ENCODE measurements at regions not wholly inside any gene's neighbourhood (a gene's known extent, or its start where the extent isn't known, plus 50 kb on each side); places are given as distances from the start of the nearest gene placed in this dataset.

DNA sequence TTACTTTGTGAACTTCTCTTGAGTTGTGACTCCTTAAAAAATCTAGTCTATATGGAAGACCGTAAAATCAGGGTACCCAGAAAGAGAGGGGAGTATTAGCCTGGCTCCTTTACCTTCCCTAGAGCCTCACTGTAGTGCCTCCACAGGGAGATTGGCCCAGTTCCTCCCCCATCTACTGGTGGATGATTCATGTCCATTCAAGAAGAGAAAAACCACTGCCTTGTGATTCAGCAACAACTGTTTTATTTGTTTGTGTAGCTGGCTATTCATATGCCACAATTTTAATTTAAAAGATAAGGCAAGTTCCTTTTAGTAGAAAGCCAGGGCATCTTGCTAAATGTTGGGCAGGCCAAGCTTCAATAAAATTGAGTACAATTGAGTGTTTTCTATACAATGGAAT, 221.8 kb upstream of the KCNIP4 start:
- TF ChIP-seq, protein P1, sequence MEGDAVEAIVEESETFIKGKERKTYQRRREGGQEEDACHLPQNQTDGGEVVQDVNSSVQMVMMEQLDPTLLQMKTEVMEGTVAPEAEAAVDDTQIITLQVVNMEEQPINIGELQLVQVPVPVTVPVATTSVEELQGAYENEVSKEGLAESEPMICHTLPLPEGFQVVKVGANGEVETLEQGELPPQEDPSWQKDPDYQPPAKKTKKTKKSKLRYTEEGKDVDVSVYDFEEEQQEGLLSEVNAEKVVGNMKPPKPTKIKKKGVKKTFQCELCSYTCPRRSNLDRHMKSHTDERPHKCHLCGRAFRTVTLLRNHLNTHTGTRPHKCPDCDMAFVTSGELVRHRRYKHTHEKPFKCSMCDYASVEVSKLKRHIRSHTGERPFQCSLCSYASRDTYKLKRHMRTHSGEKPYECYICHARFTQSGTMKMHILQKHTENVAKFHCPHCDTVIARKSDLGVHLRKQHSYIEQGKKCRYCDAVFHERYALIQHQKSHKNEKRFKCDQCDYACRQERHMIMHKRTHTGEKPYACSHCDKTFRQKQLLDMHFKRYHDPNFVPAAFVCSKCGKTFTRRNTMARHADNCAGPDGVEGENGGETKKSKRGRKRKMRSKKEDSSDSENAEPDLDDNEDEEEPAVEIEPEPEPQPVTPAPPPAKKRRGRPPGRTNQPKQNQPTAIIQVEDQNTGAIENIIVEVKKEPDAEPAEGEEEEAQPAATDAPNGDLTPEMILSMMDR (IDR thresholded peaks at IDR 0.05; ENCODE audit: insufficient read depth, low read depth, low read length) = no peak
- no peak overlapping the region for H3K4me3 ChIP-seq (ENCODE audit: low read depth, low read length)
- peak; percentile 4 for DNase-seq (ENCODE audit: low read depth)

DNA sequence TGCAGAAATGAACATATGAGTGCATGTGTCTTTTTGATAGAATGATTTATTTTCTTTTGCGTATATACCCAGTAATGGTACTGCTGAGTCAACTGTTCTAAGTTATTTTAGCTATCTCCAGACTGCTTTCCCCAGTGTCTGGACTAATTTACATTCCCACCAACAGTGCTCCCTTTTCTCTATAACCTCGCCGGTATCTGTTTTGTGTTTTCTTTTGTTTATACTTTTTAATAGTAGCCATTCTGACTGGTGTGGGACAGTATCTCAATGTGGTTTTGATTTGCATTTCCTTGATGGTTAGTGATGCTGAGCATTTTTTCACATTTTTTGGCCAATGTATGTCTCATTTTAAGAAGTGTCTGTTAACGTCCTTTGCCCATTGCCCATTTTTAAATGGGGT, 218.6 kb upstream of the KCNIP4 start:
- peak; percentile 65 for DNase-seq (ENCODE audit: low read depth)
- no peak overlapping the region for H3K4me3 ChIP-seq (ENCODE audit: low read depth, low read length)
- TF ChIP-seq, protein P1 (IDR thresholded peaks at IDR 0.05; ENCODE audit: insufficient read depth, low read depth, low read length) = no peak

DNA sequence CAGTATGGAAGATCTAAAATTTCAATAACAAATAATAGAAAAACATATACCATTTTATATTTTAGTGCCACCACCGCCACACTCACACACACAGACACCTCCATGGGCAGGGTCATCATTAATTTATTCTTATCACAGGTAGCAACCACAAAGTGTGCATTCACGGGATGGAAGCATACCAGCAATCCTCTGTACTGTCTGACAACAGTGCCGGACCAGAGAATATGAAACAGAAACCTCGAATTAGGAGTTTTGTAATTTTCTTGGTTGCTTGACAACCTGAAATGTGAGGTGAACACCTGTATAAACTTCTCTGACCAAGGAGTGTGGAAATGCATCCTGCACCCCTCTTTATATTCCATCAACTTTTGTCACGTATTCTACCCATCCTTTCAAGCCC, 213.9 kb upstream of the KCNIP4 start:
- TF ChIP-seq, protein P1 (IDR thresholded peaks at IDR 0.05; ENCODE audit: insufficient read depth, low read depth, low read length) = no peak
- no peak overlapping the region for H3K4me3 ChIP-seq (ENCODE audit: low read depth, low read length)
- no peak for DNase-seq (ENCODE audit: low read depth)

DNA sequence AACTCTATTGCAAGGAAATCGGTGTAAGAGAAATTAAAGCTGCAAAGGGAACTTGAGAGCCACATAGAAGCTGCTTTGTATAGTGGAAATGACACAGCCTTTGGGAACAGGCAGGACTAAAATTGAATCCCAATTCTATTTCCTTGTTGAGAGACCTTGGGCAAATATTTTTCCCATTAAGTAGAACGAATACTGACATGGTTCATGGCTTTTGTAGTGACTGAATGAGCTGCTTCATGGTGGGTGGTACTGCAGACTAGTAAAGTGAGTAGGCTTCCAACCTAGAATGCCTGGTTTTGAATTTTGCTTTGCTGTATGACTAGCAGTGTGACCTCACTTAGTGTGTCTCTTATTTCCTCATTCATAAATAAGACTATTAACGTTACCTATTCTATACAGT, 182.2 kb upstream of the KCNIP4 start:
- no peak overlapping the region for H3K4me3 ChIP-seq (ENCODE audit: low read depth, low read length)
- TF ChIP-seq, protein P1 (IDR thresholded peaks at IDR 0.05; ENCODE audit: insufficient read depth, low read depth, low read length) = no peak
- DNase-seq (ENCODE audit: low read depth) = no peak

DNA sequence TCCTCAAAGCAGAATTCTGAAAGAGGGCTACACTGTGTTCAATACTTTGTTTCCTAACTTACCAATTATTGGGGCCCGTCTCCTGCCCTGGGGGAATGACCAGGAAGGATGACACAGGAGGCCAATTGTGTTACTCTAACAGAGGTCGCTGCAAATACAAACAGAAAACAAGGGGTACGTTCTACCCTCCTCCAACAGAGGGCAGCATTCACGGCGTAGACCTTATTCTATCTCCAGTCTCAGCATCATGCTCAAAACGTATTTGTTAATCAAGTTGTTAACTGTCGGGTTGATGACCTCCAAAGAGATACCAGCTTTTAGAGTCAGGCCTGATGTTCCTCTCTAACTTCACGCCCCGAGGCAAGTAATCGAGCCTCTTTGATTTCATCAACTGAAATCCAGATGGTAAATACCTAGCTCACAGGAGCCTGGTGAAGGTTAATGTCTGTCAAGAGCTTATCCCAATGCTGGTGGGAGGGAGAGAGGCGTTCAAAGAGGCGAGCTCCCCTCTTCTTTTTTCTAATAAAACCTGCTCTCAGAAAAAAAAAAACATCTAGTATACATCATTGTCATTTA, 181.0 kb upstream of the KCNIP4 start:
- DNase-seq (ENCODE audit: low read depth) = peak; percentile 10
- H3K4me3 ChIP-seq (ENCODE audit: low read depth, low read length) = no peak overlapping the region
- TF ChIP-seq, protein P1 (IDR thresholded peaks at IDR 0.05; ENCODE audit: insufficient read depth, low read depth, low read length) = peak; percentile 43

DNA sequence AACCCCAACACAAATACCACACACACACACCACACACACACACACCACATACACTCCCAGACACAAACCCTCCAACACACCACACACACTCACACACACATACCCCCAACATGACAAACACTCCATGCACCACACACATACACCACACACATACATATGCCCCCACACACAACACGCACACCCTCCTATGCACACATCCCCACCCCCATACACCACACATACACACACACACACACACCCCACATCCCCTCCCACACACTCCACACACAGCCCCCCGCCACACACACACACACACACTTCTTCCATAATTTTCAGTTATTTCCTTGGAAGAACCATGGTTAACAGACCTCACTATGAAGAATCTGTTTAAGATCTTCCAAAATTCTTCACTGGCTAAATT, 173.5 kb upstream of the KCNIP4 start:
- DNase-seq (ENCODE audit: low read depth) = no peak
- H3K4me3 ChIP-seq (ENCODE audit: low read depth, low read length) = no peak overlapping the region
- TF ChIP-seq, protein P1 (IDR thresholded peaks at IDR 0.05; ENCODE audit: insufficient read depth, low read depth, low read length) = no peak

DNA sequence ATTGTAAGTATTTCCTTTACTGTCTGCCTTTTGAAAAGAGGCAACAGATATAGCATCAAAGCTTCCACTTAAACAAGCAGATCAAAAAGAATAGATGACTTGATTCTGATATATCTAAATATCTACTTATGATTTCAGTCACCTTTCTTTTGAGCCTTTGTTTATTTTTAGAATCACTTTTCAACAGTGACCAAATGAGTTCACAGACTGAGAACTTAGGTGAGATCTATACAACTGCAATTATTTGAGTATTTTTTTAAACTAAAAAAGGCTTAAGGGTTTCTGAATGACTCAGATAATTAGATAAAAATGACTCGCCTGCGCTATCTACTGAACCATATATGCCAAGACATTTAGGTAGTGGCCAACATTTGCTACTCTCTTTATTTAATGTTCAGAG, 166.7 kb upstream of the KCNIP4 start:
- no peak for DNase-seq (ENCODE audit: low read depth)
- H3K4me3 ChIP-seq (ENCODE audit: low read depth, low read length) = no peak overlapping the region
- TF ChIP-seq, protein P1 (IDR thresholded peaks at IDR 0.05; ENCODE audit: insufficient read depth, low read depth, low read length) = no peak
